Thyroid gland (tissue), 4 donors: ENCODE measurements at regions not wholly inside any gene's neighbourhood (a gene's known extent, or its start where the extent isn't known, plus 50 kb on each side); places are given as distances from the start of the nearest gene placed in this dataset.

Source experiments
- DNase-seq, 2 donors: peaks; one replicate each; pipeline ENCODE4 v3.0.0-alpha.2; 2019
- H3K27ac ChIP-seq, 3 donors: fragments of 200-600 bp; sonication (generic); 1 replicate in 2 of 3; 2 replicates in 1 of 3; pipeline ENCODE4 v1.5.1; 2016 to 2019; ENCODE audit warnings: mild to moderate bottlenecking in 1 of 3, moderate library complexity in 1 of 3
- H3K27me3 ChIP-seq: fragments of 200-600 bp; sonication (generic); one replicate; pipeline ENCODE4 v1.5.1; 2019
- H3K36me3 ChIP-seq, 2 donors: fragments of 200-600 bp; sonication (generic); one replicate each; pipeline ENCODE4 v1.5.1; 2016 to 2019
- H3K4me1 ChIP-seq, 2 donors: fragments of 200-600 bp; sonication (generic); one replicate each; pipeline ENCODE4 v1.5.1; 2017 to 2019
- H3K4me3 ChIP-seq, 3 donors: fragments of 200-600 bp; sonication (generic); replicated peaks in 1 of 3; 1 replicate in 2 of 3; 2 replicates in 1 of 3; pipeline ENCODE4 v1.5.1; 2016; ENCODE audit warnings: mild to moderate bottlenecking in 1 of 3
- H3K9me3 ChIP-seq: fragments of 200-600 bp; sonication (generic); one replicate; pipeline ENCODE4 v1.5.1; 2017
- CTCF ChIP-seq, 6 experiments: fragments of 200-600 bp in 3 of 6; fragments of 450-650 bp in 3 of 6; sonication (generic) in 3 of 6; IDR thresholded peaks; one replicate each; pipeline ENCODE4 v1.5.1; 2016 to 2019; ENCODE audit warnings: antibody characterized with exemption in 6 of 6, mild to moderate bottlenecking in 2 of 6, inconsistent platforms in 1 of 6, moderate library complexity in 1 of 6
- POLR2A ChIP-seq, 2 donors: fragments of 450-650 bp; IDR thresholded peaks; one replicate each; pipeline ENCODE4 v1.6.1; 2017; ENCODE audit warnings: antibody characterized with exemption in 2 of 2, mild to moderate bottlenecking in 2 of 2, moderate library complexity in 1 of 2
- WGBS, 2 donors: methylation state at CpG; one replicate each; pipeline ENCODE4 v1.1.5; 2017; 5-methylcytosine and 5-hydroxymethylcytosine counted together
- intact Hi-C: fragments of 100-400 bp; cut with DNase I; formaldehyde crosslinking; loops from one replicate; pipeline ENCODE4 v1.15.1; 2023

GRCh38 chr18:43380104-43380672, 102.9 kb upstream of the SYT4 start:
- DNase-seq: no peak
- intact Hi-C loops: no loop called here
- H3K27ac ChIP-seq: no peak overlapping the region
- no peak overlapping the region for H3K4me3 ChIP-seq
- H3K4me1 ChIP-seq: no peaks in the 10 kb centered on the region
- no peaks in the 10 kb centered on the region for H3K36me3 ChIP-seq
- no peaks in the 10 kb centered on the region for H3K9me3 ChIP-seq
- 52 to 64% methylated on average over 4 of the region's 4 CpGs for WGBS, 2 donors
- H3K27me3 ChIP-seq: no peaks in the 10 kb centered on the region
- TF ChIP-seq POLR2A (IDR thresholded peaks at IDR 0.05) (no peak), CTCF (IDR thresholded peaks at IDR 0.05) (no peak)

GRCh38 chr18:43382641-43383403, 105.5 kb upstream of the SYT4 start:
- no peak overlapping the region for H3K4me3 ChIP-seq

GRCh38 chr18:43389163-43389562, 111.9 kb upstream of the SYT4 start:
- no peaks in the 10 kb centered on the region for H3K27me3 ChIP-seq
- no peak overlapping the region for H3K4me3 ChIP-seq
- no peak for TF ChIP-seq CTCF (IDR thresholded peaks at IDR 0.05)
- TF ChIP-seq POLR2A (IDR thresholded peaks at IDR 0.05): no peak
- no peak overlapping the region for H3K27ac ChIP-seq
- H3K9me3 ChIP-seq: no peaks in the 10 kb centered on the region
- intact Hi-C loops: no loop called here
- no peaks in the 10 kb centered on the region for H3K36me3 ChIP-seq
- WGBS, 2 donors: 57 to 58% methylated on average over 2 of the region's 2 CpGs
- DNase-seq: no peak
- no peaks in the 10 kb centered on the region for H3K4me1 ChIP-seq

More at GRCh38 chr18:43382641-43383403, 105.5 kb upstream of the SYT4 start:
- no peaks in the 10 kb centered on the region for H3K4me1 ChIP-seq
- WGBS, 2 donors: 79 to 84% methylated on average over 4 of the region's 4 CpGs
- DNase-seq: no peak
- H3K36me3 ChIP-seq: no peaks in the 10 kb centered on the region
- intact Hi-C loops: no loop called here
- TF ChIP-seq CTCF (IDR thresholded peaks at IDR 0.05): no peak
- no peak overlapping the region for H3K27ac ChIP-seq
- no peaks in the 10 kb centered on the region for H3K27me3 ChIP-seq
- no peaks in the 10 kb centered on the region for H3K9me3 ChIP-seq

- TF ChIP-seq CTCF (IDR thresholded peaks at IDR 0.05) (no peak), POLR2A (IDR thresholded peaks at IDR 0.05) (no peak)
- intact Hi-C loops: no loop called here
- no peaks in the 10 kb centered on the region for H3K9me3 ChIP-seq
- DNase-seq: no peak
- no peaks in the 10 kb centered on the region for H3K27me3 ChIP-seq
- H3K36me3 ChIP-seq: no peaks in the 10 kb centered on the region
- WGBS, 2 donors: 63 to 65% methylated on average over 3 of the region's 3 CpGs
- no peak overlapping the region for H3K4me3 ChIP-seq
- no peak overlapping the region for H3K27ac ChIP-seq
- H3K4me1 ChIP-seq: no peaks in the 10 kb centered on the region
Observed at GRCh38 chr18:43392168-43392567, 114.9 kb upstream of the SYT4 start.

GRCh38 chr18:43393174-43393573, 115.9 kb upstream of the SYT4 start:
- 58 to 75% methylated on average over 2 of the region's 2 CpGs for WGBS, 2 donors
- Histone ChIP-seq H3K4me1 (no peaks in the 10 kb centered on the region), H3K36me3 (no peaks in the 10 kb centered on the region), H3K27me3 (no peaks in the 10 kb centered on the region), H3K4me3 (no peak overlapping the region), H3K27ac (no peak overlapping the region), H3K9me3 (no peaks in the 10 kb centered on the region)
- no peak for DNase-seq
- intact Hi-C loops: no loop called here
- no peak for TF ChIP-seq CTCF (IDR thresholded peaks at IDR 0.05)
